ENCODE measurements at regions not wholly inside any gene's neighbourhood (a gene's known extent, or its start where the extent isn't known, plus 50 kb on each side); places are given as distances from the start of the nearest gene placed in this dataset.
"Not testable (repeated sequence)": the region's sequence is repeated elsewhere in the genome, so short reads cannot be mapped to it uniquely, and the experiment has no call there.

- H3K4me3 ChIP-seq, result no peak overlapping the region
- no peaks in the 10 kb centered on the region for H3K36me3 ChIP-seq (ENCODE audit: low read depth)
- H3K4me1 ChIP-seq (ENCODE audit: low read depth), result peaks cover 3% of the 10 kb centered on the region
- ATAC-seq (no peak), DNase-seq (no peak)
- no peak for TF ChIP-seq CTCF (IDR thresholded peaks at IDR 0.05)
- intact Hi-C loops (cut with DNase I, micrococcal nuclease), result no loop called here
- no peaks in the 10 kb centered on the region for H3K9me3 ChIP-seq
Observed at GRCh38 chr16:29232811-29233704, 173.5 kb downstream of the NPIPB11 start.

GRCh38 chr16:29232160-29232705 is 174.3 kb downstream of the NPIPB11 start:
- H3K9me3 ChIP-seq; H3K4me1 ChIP-seq (ENCODE audit: low read depth); H3K4me3 ChIP-seq; intact Hi-C loops (cut with DNase I, micrococcal nuclease); ATAC-seq; H3K36me3 ChIP-seq (ENCODE audit: low read depth); DNase-seq: not testable (repeated sequence)

GRCh38 chr16:29231244-29231643 is 175.3 kb downstream of the NPIPB11 start:
- no peak overlapping the region for H3K4me3 ChIP-seq
- H3K9me3 ChIP-seq, result no peaks in the 10 kb centered on the region
- no peak for DNase-seq
- peaks cover 3% of the 10 kb centered on the region for H3K4me1 ChIP-seq (ENCODE audit: low read depth)
- H3K36me3 ChIP-seq (ENCODE audit: low read depth), result no peaks in the 10 kb centered on the region
- ATAC-seq, result no peak
- intact Hi-C loops (cut with DNase I, micrococcal nuclease), result no loop called here
- no peak for TF ChIP-seq CTCF (IDR thresholded peaks at IDR 0.05)

GRCh38 chr16:29230671-29231096 is 175.8 kb downstream of the NPIPB11 start:
- DNase-seq, result no peak
- intact Hi-C loops (cut with DNase I, micrococcal nuclease), result no loop called here
- no peak for ATAC-seq
- TF ChIP-seq CTCF (IDR thresholded peaks at IDR 0.05), result no peak
- Histone ChIP-seq H3K36me3 (ENCODE audit: low read depth) (no peaks in the 10 kb centered on the region), H3K4me1 (ENCODE audit: low read depth) (peaks cover 3% of the 10 kb centered on the region), H3K9me3 (no peaks in the 10 kb centered on the region), H3K4me3 (no peak overlapping the region)

GRCh38 chr16:29230006-29230668 is 176.4 kb downstream of the NPIPB11 start:
- DNase-seq; H3K36me3 ChIP-seq (ENCODE audit: low read depth); H3K9me3 ChIP-seq; H3K4me1 ChIP-seq (ENCODE audit: low read depth); H3K4me3 ChIP-seq; ATAC-seq; intact Hi-C loops (cut with DNase I, micrococcal nuclease): not testable (repeated sequence)

GRCh38 chr16:29229616-29230005 is 176.9 kb downstream of the NPIPB11 start:
- H3K36me3 ChIP-seq (ENCODE audit: low read depth); DNase-seq; H3K4me1 ChIP-seq (ENCODE audit: low read depth); intact Hi-C loops (cut with DNase I, micrococcal nuclease); H3K4me3 ChIP-seq; ATAC-seq; H3K9me3 ChIP-seq: not testable (repeated sequence)

- H3K4me3 ChIP-seq; H3K36me3 ChIP-seq (ENCODE audit: low read depth); intact Hi-C loops (cut with DNase I, micrococcal nuclease); H3K9me3 ChIP-seq; DNase-seq; H3K4me1 ChIP-seq (ENCODE audit: low read depth): not testable (repeated sequence)
- peak; percentile 43 for ATAC-seq
Observed at GRCh38 chr16:29228664-29229611, 177.6 kb downstream of the NPIPB11 start.

Data from mucosa of descending colon (tissue), 3 donors.